Naive thymus-derived CD4-positive, alpha-beta T cell (primary cell): ENCODE measurements at regions not wholly inside any gene's neighbourhood (a gene's known extent, or its start where the extent isn't known, plus 50 kb on each side); places are given as distances from the start of the nearest gene placed in this dataset.

ENCODE experiments used
- ATAC-seq: fragments of 150-1000 bp; cut with Tn5 transposase; 2 replicates; pipeline ENCODE4 v1.10.0; 2021; ENCODE audit warnings: mild to moderate bottlenecking, moderate library complexity
- CTCF ChIA-PET: fragments of 350-600 bp; sonication (Branson Sonifier 250); formaldehyde crosslinking; loops from one replicate; lab custom pipeline; 2021; ENCODE audit warnings: antibody characterized with exemption; lab: Charles Lee
- POLR2A ChIA-PET: fragments of 350-600 bp; sonication (Branson Sonifier 250); formaldehyde crosslinking; loops from one replicate; lab custom pipeline; 2021; ENCODE audit warnings: antibody characterized with exemption, inconsistent platforms; lab: Charles Lee
- DNase-seq, 9 donors: peaks; one replicate each; pipeline versions ENCODE4 v3.0.0 to v3.0.0-alpha.2; 2020 to 2022; ENCODE audit warnings: mixed read lengths in 1 of 9
- H3K27ac ChIP-seq: one replicate; pipeline ENCODE4 v1.7.0; 2013; ENCODE audit warnings: mild to moderate bottlenecking, low read depth, low read length, moderate library complexity
- H3K27me3 ChIP-seq, 2 donors: one replicate each; pipeline ENCODE4 v1.7.0; 2013; ENCODE audit warnings: low read length in 2 of 2, mild to moderate bottlenecking in 2 of 2, moderate library complexity in 2 of 2; ENCODE audit not compliant: control insufficient read depth in 2 of 2, insufficient read depth in 2 of 2
- H3K36me3 ChIP-seq, 3 experiments: 1 replicate in 2 of 3; 2 replicates in 1 of 3; pipeline ENCODE4 v1.7.0; 2013; ENCODE audit warnings: low read length in 3 of 3, mild to moderate bottlenecking in 3 of 3, moderate library complexity in 1 of 3; ENCODE audit not compliant: insufficient read depth in 3 of 3, control insufficient read depth in 2 of 3
- H3K4me1 ChIP-seq, 2 donors: one replicate each; pipeline ENCODE4 v1.7.0; 2013; ENCODE audit warnings: low read length in 2 of 2, mild to moderate bottlenecking in 2 of 2, moderate library complexity in 1 of 2; ENCODE audit not compliant: control insufficient read depth in 2 of 2, insufficient read depth in 2 of 2
- H3K4me3 ChIP-seq: 2 replicates; pipeline ENCODE4 v1.7.0; 2013; ENCODE audit warnings: mild to moderate bottlenecking, low read length
- H3K9me3 ChIP-seq, 3 experiments: 1 replicate in 2 of 3; 2 replicates in 1 of 3; pipeline ENCODE4 v1.7.0; 2013; ENCODE audit warnings: low read length in 3 of 3; ENCODE audit not compliant: control insufficient read depth in 2 of 3
- H3K27ac Mint-ChIP-seq, 9 donors: one replicate each; pipeline ENCODE4 v1.8.0; 2020 to 2022; ENCODE audit warnings: mixed read lengths in 9 of 9, mild to moderate bottlenecking in 8 of 9, moderate library complexity in 5 of 9, inconsistent platforms in 2 of 9
- H3K27me3 Mint-ChIP-seq, 5 donors: one replicate each; pipeline ENCODE4 v1.8.0; 2021 to 2022; ENCODE audit warnings: mixed read lengths in 5 of 5, mild to moderate bottlenecking in 1 of 5
- H3K36me3 Mint-ChIP-seq, 5 donors: one replicate each; pipeline ENCODE4 v1.8.0; 2020 to 2022; ENCODE audit warnings: mixed read lengths in 5 of 5, mild to moderate bottlenecking in 3 of 5, inconsistent platforms in 1 of 5
- H3K4me1 Mint-ChIP-seq, 7 donors: one replicate each; pipeline ENCODE4 v1.8.0; 2020 to 2022; ENCODE audit warnings: mixed read lengths in 7 of 7, mild to moderate bottlenecking in 3 of 7, inconsistent platforms in 1 of 7
- H3K4me3 Mint-ChIP-seq, 10 donors: one replicate each; pipeline ENCODE4 v1.8.0; 2020 to 2022; ENCODE audit warnings: mild to moderate bottlenecking in 10 of 10, mixed read lengths in 10 of 10, moderate library complexity in 6 of 10, inconsistent platforms in 2 of 10
- H3K9me3 Mint-ChIP-seq, 11 donors: one replicate each; pipeline ENCODE4 v1.8.0; 2020 to 2022; ENCODE audit warnings: mixed read lengths in 11 of 11, mild to moderate bottlenecking in 4 of 11, inconsistent platforms in 1 of 11, moderate library complexity in 1 of 11
- intact Hi-C, 2 donors: fragments of 100-400 bp; cut with micrococcal nuclease; formaldehyde crosslinking; loops; one replicate each; pipeline ENCODE4 v1.15.1; 2023

- Histone ChIP-seq H3K36me3 (no peaks in the 10 kb centered on the region), H3K9me3 (peaks cover 0 to 6% (median 0%) of the 10 kb centered on the region in 3 experiments), H3K4me1 (peaks cover 4 to 15% of the 10 kb centered on the region in 2 donors), H3K4me3 (peak overlapping the region; percentile 41), H3K27me3 (peaks cover 0 to 2% of the 10 kb centered on the region in 2 donors), H3K27ac (no peak overlapping the region)
- POLR2A ChIA-PET = interaction anchor here (1.2 kb wide), 1 partner anchor 86 kb away, joined by 4 read pairs; no protein-coding TSS in a partner anchor
- H3K27ac Mint-ChIP-seq = peak overlapping the region in 8 of 9 donors; percentile 39 to 83 (median 76)
- intact Hi-C loops = loop anchor here (1.0 to 2.0 kb wide), 3 partner anchors 88 to 123 kb away; partner anchors contain the start of gene ITGA6 (in 1 of the 2)
- ATAC-seq = peak; percentile 63
- peak in 5 of 9 donors; percentile 14 to 33 (median 22) for DNase-seq
- H3K4me3 Mint-ChIP-seq = peak overlapping the region; percentile 66 to 85 (median 79)
- CTCF ChIA-PET = interaction anchor here (0.5 to 2.2 kb wide), 2 partner anchors 122 to 260 kb away, joined by 3 to 21 read pairs; no protein-coding TSS in a partner anchor
- peaks cover 15 to 45% (median 32%) of the 10 kb centered on the region in 7 donors for H3K4me1 Mint-ChIP-seq
- H3K27me3 Mint-ChIP-seq = peaks cover 0 to 2% (median 0%) of the 10 kb centered on the region in 5 donors
- peaks cover 0 to 3% (median 0%) of the 10 kb centered on the region in 5 donors for H3K36me3 Mint-ChIP-seq
- H3K9me3 Mint-ChIP-seq = peaks cover 0 to 12% (median 4%) of the 10 kb centered on the region in 11 donors
Observed at GRCh38 chr2:172339371-172340010, 87.9 kb upstream of the ITGA6 start.

GRCh38 chr2:172340394-172340793 is 87.0 kb upstream of the ITGA6 start:
- intact Hi-C loops = no loop called here
- no peaks in the 10 kb centered on the region for H3K36me3 ChIP-seq
- peaks cover 0 to 2% of the 10 kb centered on the region in 2 donors for H3K27me3 ChIP-seq
- peaks cover 0 to 3% (median 0%) of the 10 kb centered on the region in 5 donors for H3K36me3 Mint-ChIP-seq
- peaks cover 15 to 45% (median 32%) of the 10 kb centered on the region in 7 donors for H3K4me1 Mint-ChIP-seq
- no peak overlapping the region for H3K27ac ChIP-seq
- DNase-seq (no peak), ATAC-seq (no peak)
- peaks cover 0 to 17% (median 4%) of the 10 kb centered on the region in 11 donors for H3K9me3 Mint-ChIP-seq
- H3K4me3 ChIP-seq = peak overlapping the region; percentile 41
- peaks cover 0 to 7% (median 0%) of the 10 kb centered on the region in 3 experiments for H3K9me3 ChIP-seq
- H3K4me3 Mint-ChIP-seq = peak overlapping the region; percentile 66 to 85 (median 79)
- POLR2A ChIA-PET = no interaction called here
- CTCF ChIA-PET = interaction anchor here (2.2 kb wide), 1 partner anchor 121 kb away, joined by 21 read pairs; no protein-coding TSS in a partner anchor
- H3K4me1 ChIP-seq = peaks cover 4 to 15% of the 10 kb centered on the region in 2 donors
- H3K27ac Mint-ChIP-seq = peak overlapping the region in 8 of 9 donors; percentile 39 to 83 (median 76)
- H3K27me3 Mint-ChIP-seq = peaks cover 0 to 2% (median 0%) of the 10 kb centered on the region in 5 donors

- peaks cover 4 to 15% of the 10 kb centered on the region in 2 donors for H3K4me1 ChIP-seq
- peaks cover 0 to 7% (median 0%) of the 10 kb centered on the region in 3 experiments for H3K9me3 ChIP-seq
- POLR2A ChIA-PET = interaction anchor here (0.7 kb wide), 1 partner anchor 9 kb away, joined by 3 read pairs; no protein-coding TSS in a partner anchor
- DNase-seq = no peak
- Mint-ChIP-seq H3K36me3 (peaks cover 0 to 8% (median 1%) of the 10 kb centered on the region in 5 donors), H3K9me3 (peaks cover 0 to 29% (median 4%) of the 10 kb centered on the region in 11 donors), H3K4me1 (peaks cover 15 to 45% (median 32%) of the 10 kb centered on the region in 7 donors), H3K27me3 (peaks cover 0 to 2% (median 0%) of the 10 kb centered on the region in 5 donors), H3K27ac (no peak overlapping the region), H3K4me3 (no peak overlapping the region)
- intact Hi-C loops = no loop called here
- no peak overlapping the region for H3K27ac ChIP-seq
- H3K4me3 ChIP-seq = no peak overlapping the region
- H3K36me3 ChIP-seq = no peaks in the 10 kb centered on the region
- CTCF ChIA-PET = interaction anchor here (1.2 kb wide), 1 partner anchor 120 kb away, joined by 3 read pairs; no protein-coding TSS in a partner anchor
- peaks cover 0 to 2% of the 10 kb centered on the region in 2 donors for H3K27me3 ChIP-seq
- no peak for ATAC-seq
Observed at GRCh38 chr2:172342078-172342477, 85.3 kb upstream of the ITGA6 start.

- Histone ChIP-seq H3K9me3 (peaks cover 0 to 7% (median 0%) of the 10 kb centered on the region in 3 experiments), H3K36me3 (no peaks in the 10 kb centered on the region), H3K27me3 (peaks cover 0 to 2% of the 10 kb centered on the region in 2 donors), H3K4me3 (no peak overlapping the region), H3K27ac (no peak overlapping the region), H3K4me1 (peaks cover 4 to 15% of the 10 kb centered on the region in 2 donors)
- H3K36me3 Mint-ChIP-seq = peaks cover 0 to 11% (median 1%) of the 10 kb centered on the region in 5 donors
- ATAC-seq = no peak
- no peak overlapping the region for H3K4me3 Mint-ChIP-seq
- POLR2A ChIA-PET = interaction anchor here (0.7 kb wide), 1 partner anchor 9 kb away, joined by 3 read pairs; no protein-coding TSS in a partner anchor
- H3K4me1 Mint-ChIP-seq = peaks cover 15 to 45% (median 32%) of the 10 kb centered on the region in 7 donors
- H3K9me3 Mint-ChIP-seq = peaks cover 0 to 34% (median 4%) of the 10 kb centered on the region in 11 donors
- intact Hi-C loops = no loop called here
- DNase-seq = no peak
- H3K27ac Mint-ChIP-seq = peak overlapping the region in 3 of 9 donors; percentile 21 to 54 (median 37)
- CTCF ChIA-PET = interaction anchor here (1.2 kb wide), 1 partner anchor 120 kb away, joined by 3 read pairs; no protein-coding TSS in a partner anchor
- H3K27me3 Mint-ChIP-seq = peaks cover 0 to 5% (median 0%) of the 10 kb centered on the region in 5 donors
Observed at GRCh38 chr2:172342611-172343010, 84.8 kb upstream of the ITGA6 start.

GRCh38 chr2:172344159-172344558 is 83.2 kb upstream of the ITGA6 start:
- intact Hi-C loops = no loop called here
- H3K27me3 ChIP-seq = peaks cover 0 to 2% of the 10 kb centered on the region in 2 donors
- peaks cover 4 to 13% of the 10 kb centered on the region in 2 donors for H3K4me1 ChIP-seq
- Mint-ChIP-seq H3K4me3 (no peak overlapping the region), H3K9me3 (peaks cover 0 to 44% (median 4%) of the 10 kb centered on the region in 11 donors), H3K27ac (no peak overlapping the region), H3K36me3 (peaks cover 0 to 15% (median 1%) of the 10 kb centered on the region in 5 donors), H3K27me3 (peaks cover 0 to 12% (median 0%) of the 10 kb centered on the region in 5 donors), H3K4me1 (peaks cover 14 to 40% (median 27%) of the 10 kb centered on the region in 7 donors)
- POLR2A ChIA-PET = interaction anchor here (0.7 kb wide), 1 partner anchor 30 kb away, joined by 3 read pairs; no protein-coding TSS in a partner anchor
- no peak overlapping the region for H3K4me3 ChIP-seq
- no peak overlapping the region for H3K27ac ChIP-seq
- H3K9me3 ChIP-seq = peaks cover 0 to 7% (median 0%) of the 10 kb centered on the region in 3 experiments
- no peaks in the 10 kb centered on the region for H3K36me3 ChIP-seq
- no peak for DNase-seq
- CTCF ChIA-PET = no interaction called here
- no peak for ATAC-seq

- Histone ChIP-seq H3K27ac (no peak overlapping the region), H3K4me1 (no peaks in the 10 kb centered on the region), H3K4me3 (no peak overlapping the region), H3K36me3 (no peaks in the 10 kb centered on the region), H3K27me3 (no peaks in the 10 kb centered on the region), H3K9me3 (peaks cover 0 to 7% (median 0%) of the 10 kb centered on the region in 3 experiments)
- POLR2A ChIA-PET = no interaction called here
- Mint-ChIP-seq H3K27ac (no peak overlapping the region), H3K9me3 (peaks cover 0 to 44% (median 4%) of the 10 kb centered on the region in 11 donors), H3K4me1 (peaks cover 0 to 21% (median 9%) of the 10 kb centered on the region in 7 donors), H3K4me3 (no peak overlapping the region), H3K27me3 (peaks cover 0 to 12% (median 0%) of the 10 kb centered on the region in 5 donors), H3K36me3 (peaks cover 0 to 15% (median 1%) of the 10 kb centered on the region in 5 donors)
- no peak for DNase-seq
- intact Hi-C loops = no loop called here
- CTCF ChIA-PET = interaction anchor here (0.6 kb wide), 1 partner anchor 115 kb away, joined by 3 read pairs; no protein-coding TSS in a partner anchor
- no peak for ATAC-seq
Observed at GRCh38 chr2:172345956-172346555, 81.3 kb upstream of the ITGA6 start.
